GM19351 (cell line): ENCODE measurements at regions not wholly inside any gene's neighbourhood (a gene's known extent, or its start where the extent isn't known, plus 50 kb on each side); places are given as distances from the start of the nearest gene placed in this dataset.

ENCODE experiments used
- ATAC-seq: cut with Tn5 transposase; IDR thresholded peaks from one replicate; pipeline ENCODE4 v1.9.1; 2021; ENCODE audit warnings: mild to moderate bottlenecking, moderate library complexity; ENCODE audit not compliant: unreplicated experiment

DNA sequence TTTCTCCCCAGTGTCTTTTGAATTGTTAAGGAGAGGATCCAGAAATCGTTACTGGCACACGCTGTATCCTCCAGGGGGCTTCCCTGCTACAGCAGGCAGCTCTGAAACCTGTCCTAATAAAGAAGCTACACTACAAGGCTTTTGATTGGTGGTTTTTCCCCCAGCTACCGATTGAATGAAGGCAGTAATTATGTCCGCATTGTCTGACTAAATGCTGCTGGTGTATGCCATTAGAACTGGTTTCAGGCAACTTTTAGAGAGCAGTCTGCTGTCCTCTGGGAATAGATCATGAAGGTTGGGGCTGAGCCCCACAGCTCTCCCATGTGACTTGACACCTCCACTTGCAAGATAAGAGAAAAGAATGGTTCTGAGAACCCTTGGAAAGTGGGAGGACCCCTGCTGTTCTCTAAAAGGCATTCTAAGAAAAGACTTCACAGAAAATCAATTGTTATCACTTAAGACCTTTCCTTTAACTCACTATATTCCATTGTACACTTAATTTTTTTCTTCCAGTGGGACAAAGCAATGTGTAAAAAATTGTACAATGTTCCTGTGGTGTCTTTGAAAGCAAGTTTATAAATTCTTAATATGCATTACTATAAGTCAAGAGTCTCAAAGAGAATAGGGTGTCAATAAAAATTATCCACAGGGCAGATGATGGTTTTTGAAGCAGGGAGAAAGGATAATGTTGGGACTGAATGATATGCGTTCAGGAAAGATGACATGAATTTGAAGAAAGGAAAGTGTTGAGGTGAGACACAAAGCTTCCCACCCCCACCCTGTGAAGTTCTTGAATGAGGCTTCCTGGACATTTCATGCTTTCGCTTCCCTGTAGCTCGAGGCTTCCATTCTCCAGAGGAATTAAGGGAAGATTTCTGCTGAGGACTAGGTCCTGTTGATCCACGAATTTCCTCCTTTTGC, 53.0 kb upstream of the DAZL start:
- no peak for ATAC-seq

DNA sequence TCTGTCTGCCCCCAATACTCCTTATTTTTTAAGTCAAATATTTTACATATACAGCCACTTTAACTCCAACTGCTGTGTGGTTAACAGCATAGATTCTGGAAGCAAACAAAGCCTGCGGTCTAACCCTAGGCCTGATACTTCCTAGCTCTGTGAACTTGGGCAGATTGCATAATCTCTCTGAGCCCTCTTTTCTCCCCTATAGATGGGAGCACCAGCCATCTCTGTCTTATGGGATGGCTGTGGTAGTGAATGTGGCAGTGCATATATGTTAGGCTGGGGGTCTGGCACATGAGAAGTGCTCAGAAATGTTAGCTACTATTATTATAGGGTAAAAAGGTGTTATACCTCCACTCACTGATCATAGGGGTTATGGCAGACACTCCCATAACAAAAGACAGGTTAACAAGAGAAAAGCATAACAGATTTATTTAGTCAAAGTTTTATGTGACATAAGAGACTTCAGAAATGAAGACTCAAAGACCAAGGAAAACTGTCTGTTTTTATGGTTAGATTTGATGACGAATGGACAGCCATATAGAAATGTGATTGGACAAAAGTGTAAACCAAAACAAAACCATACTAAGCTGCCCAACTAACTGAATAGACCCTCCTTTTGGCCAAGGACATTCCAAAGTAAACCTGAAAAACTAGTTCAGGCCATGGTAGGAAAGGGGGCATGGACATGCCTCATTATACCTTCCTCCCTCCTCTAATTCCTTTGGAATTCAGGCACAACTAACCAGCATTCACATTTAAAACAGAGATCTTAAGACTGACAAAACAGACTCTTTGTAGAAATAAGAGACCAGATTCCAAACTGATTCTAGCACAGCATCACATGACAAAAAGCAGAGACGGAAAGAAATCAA, 53.9 kb upstream of the DAZL start:
- ATAC-seq, result no peak

DNA sequence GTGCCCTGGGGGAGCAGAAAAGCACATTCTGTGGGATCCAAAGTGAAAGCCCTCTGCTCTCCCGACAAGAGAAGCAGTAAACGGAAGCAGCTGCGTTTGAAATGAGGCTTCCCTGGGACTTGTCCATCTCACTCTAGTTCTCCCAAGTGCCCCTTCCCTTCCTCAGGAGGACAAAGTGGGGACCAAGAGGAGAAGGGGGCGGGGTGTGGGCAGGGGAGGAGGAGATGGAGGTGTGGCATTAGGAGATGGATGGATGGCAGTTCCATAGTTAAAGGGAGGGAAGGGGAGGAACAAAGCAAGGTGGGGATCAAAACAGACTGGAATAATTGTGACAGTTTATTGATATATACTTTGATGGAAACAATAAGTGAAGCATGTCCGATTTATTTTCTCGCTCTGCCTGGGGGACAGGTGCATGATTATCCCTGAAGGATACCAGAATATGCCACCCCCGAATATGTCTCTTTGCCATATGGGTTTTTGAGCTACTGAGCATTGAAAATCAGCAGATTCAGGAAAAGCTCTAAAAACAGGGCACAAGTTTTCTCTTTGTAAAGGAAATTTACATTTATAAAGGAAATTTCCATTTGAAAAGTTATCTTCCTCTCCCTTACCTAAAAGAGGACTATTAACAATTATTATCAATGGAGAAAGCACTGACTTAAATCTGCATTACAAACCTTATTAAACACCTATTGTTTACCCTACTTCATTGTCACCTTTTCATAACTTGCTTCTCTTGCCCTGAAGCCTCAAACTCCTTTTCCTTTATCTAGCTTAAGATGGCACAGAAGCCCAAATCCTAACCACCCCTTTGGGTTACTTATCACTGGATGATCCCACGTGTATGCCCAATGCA, 58.9 kb upstream of the DAZL start:
- ATAC-seq, result no peak

DNA sequence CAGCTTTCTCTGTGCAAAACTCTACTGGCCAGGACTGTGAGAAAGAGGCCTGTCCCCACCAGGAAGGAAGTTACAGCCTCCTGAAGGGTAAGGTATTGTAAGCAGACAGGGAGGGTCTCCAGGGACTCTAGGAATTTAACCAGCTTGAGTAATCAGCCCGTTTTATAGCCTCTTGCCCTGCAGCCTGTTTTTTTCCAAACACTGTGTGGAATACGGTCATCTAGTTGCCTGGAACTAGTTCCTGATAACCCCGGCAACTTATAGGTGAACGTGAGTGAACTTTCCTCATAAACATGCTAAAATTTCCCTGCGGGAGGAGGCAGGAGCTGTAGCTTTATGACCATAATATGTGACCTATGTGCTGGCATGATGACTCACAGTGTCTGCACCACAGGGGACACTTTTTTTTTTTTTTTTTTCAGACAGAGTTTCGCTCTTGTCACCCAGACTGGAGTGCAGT, 60.1 kb upstream of the DAZL start:
- ATAC-seq, result no peak

DNA sequence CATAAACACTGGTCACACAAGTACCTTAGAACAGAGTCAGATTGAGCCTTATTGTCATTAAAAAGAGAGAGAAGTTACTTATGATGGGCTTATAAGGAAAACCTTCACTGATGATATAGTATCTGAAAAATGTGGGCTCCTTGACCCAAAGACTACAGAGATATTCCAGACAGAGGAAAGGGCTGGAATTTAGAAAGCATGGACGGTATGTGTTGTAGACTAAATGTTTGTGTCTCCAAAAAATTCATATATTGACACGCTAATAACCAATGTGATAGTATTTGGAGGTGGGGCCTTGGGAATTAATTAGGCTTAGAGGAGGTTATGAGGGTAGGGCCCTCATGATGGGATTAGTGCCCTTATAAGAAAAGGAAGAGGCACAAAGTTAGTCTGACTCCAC, 61.0 kb upstream of the DAZL start:
- no peak for ATAC-seq

DNA sequence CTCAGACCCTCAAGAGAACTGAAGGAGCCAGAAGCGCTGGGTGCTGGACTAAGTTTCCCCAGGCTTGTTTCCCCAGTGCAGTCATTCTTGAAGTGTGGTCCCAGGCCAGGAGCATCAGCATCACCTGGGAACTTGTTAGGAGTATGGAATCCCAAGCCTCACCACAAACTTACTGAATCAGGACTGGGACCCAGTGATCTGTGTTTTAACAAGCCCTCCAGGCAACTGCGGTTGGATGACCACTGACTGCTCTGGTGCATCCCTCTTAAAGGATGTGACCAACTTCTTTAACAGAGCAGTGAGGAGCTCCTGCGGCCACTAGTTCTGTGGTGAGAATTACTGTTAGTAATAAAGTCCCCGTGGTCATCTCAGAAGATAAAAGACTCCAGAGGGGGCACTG, 62.4 kb upstream of the DAZL start:
- ATAC-seq, result no peak

DNA sequence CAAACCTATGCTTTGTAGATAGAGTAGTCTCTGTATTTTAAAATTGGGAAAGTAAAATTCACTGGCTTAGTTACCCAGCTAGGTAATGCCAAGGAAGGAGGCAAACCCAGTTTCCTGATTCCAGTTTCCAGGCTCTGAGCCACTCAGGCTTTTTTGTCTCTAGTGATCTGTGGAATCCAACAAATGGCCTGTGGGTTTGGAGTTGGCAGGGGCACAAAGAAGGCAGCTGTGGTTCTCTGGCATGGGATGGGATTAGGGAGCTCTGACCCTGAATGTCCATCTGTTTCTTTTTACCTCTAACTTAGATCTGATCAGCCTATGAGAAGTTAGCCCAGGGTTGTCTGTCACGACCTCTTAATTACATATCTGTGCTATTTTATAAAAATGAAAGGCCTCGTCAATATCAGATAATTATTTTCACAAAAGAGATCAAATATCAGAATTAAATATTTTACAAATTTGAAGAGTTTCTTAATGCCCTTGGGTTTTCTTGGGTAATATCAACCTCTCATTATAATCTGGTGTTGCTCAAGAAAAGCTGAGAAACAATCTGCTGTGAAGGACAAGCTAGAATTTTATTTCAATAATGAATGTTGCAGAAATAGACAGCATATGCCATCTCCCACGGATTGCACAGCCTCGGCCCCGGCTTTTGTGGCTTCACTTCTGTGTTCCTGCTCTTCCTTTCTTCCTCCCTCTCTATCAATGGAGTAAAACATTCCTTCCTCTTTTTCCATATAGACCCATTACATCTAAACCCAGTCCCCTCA, 63.7 kb upstream of the DAZL start:
- no peak for ATAC-seq

DNA sequence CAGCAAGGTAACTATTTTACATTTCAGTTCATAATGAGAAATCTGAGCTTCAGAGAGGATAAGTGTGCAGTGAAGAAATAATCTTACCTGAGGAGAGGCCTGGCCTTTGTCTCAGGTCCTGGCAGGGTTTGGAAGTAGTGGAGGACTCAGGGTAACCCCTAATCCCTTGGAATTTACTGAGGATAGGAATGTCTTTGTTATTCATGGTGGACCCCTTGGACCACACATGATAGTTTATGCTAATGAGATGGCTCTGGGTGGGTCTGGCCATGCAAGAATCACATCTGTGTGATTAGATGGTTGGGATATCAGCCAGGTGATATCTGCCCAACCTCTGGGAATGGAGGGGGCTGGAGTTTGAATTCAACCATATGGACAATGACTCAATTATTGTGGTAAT, 65.0 kb upstream of the DAZL start:
- ATAC-seq, result no peak

DNA sequence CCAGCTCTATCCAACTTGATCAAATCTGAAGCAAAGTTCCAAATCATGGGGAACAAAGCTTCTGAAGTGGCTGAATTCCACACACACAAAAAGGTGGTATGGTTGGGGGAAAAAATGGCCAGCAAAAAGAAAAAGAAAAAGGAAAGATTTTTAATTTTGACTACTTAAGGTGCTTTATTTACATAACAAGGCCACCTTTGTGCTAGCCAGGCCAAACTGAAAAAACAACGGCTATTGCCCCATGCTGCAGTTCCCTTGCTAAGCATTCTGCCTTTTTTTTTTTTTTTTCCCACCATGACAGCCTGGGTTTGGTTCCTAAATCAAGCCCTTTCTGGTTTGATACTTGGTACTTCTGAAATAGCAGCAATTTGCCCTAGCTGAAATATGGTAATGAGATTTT, 66.5 kb upstream of the DAZL start:
- ATAC-seq, result no peak

DNA sequence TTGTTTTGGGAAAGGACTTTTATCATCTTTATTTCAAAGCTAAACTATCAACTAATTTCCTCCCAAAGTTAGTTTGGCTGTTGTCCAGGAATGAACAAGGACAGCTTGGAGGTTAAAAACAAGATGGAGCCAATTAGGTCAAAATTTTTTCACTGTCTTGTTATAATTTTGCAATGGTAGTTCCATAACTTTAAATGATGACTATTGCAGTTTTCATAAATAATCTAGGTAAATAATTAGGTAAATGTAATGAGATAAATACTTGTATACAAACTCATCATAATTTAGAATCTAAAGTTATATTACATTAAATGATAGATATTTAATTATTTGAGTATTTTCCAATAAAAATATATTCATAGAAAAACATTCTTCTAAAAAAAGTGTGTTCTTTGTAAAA, 68.3 kb upstream of the DAZL start:
- no peak for ATAC-seq

DNA sequence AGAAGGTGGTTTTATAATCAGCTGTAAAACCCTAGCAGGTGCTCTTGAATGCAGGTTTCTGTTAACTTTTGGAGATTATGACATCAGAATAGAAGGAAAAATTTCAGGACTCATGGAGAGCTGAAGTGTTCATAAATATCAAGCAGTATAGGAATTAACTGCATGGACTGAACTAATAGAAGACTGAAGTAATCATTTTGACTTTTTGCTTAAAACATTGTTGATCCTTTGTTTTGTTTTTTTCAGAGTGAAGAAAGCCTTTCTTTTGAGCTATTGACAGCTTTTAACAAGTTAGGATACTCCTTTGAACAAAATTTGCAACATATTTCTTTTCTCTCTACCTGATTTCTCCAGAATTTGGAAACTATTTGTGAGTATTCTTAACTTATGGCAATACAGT, 70.6 kb upstream of the DAZL start:
- no peak for ATAC-seq

DNA sequence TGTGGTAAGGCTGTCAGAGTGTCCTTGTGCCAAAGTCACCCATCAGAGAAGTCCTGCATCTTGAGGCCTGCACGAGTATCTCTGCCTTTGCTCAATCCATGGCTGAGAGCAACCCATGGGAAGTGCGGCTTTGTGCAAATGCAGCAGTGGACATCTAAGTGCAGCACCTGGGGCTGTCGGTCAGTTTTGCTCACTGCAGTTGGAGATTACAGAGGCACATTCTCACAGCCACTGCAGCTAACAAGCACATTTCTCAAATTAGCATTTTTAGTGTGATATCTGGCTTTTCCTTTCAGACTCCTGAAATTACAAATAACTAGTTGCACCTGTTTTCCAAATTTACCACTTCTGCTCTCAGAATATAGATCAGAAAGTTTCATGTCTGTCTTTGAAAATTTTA, 81.5 kb upstream of the DAZL start:
- no peak for ATAC-seq

DNA sequence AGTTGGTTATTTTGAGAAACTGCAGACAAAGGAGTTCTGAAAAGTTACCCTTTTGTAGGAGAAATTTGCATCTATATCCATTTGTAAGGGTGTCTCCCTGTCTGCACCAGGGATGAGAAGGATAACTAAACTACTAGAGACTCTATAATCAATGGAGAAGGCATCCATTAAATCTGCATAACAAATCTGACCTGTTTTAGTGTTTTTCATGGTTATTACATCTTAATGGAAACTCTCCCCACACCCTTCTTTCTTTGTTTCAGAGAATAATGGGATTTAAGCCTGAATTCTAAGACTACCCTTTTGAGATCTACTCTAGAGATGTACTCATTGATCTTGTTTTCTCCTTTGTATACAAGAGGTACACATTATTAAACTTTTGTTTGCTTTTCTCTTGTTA, 82.0 kb upstream of the DAZL start:
- no peak for ATAC-seq

DNA sequence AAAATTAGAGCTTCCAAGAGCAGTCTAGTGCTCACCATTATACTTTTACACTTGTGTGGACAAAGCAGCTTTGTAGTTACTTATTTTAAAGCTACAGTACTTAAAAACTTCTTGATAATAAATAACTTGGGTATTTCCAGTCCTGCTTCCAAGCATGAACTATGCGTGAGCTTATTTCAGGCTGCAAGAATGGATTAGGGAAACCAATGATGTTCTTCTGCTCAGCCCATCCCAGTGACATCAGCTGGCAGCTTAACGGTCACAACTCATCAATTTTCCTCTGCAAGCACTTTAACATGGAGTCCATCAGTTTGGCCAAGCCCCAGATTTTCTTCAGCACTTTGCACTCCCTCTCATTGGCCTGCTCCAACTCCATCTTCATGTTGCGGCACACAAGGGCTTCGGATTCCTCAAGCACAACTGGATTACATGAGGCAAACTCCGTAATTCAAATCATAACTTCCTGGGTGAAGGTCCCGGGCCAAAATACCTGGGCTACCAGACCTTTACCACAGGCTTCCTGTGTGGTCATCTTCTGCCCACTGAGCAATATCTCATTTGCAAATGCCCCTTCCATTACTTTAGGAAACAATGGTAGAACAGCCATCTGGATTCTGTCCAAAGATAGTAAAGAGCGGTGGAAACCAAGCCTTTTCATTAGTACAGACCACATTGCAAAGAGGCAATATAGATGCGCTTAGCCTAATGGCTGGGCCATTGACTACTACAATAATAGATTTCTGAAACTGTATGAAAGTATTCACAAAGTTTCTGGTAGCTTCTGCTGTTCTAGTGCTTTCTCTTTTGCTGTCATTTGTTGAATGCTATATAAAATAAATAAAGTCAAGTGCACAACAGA, 87.5 kb upstream of the DAZL start:
- ATAC-seq, result no peak

DNA sequence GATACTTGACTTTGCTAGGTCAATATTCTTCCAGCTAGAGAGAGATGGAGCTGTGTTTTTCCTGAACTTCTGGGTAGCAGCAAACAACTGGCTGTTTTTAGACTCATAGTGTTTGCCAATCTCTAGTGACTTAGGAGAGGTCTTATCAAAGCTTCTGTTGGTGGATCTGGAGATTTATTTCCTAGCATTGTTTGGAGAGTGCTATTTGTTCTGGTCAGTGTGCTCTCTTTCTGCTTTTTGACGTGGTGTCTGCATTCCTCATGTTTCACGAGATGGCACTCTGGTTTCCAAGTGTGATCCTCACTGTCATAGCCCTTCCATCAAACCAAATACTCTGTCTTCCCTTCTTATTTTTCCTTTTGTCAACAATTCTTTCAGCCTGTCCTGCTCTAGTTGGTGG, 88.6 kb upstream of the DAZL start:
- no peak for ATAC-seq

DNA sequence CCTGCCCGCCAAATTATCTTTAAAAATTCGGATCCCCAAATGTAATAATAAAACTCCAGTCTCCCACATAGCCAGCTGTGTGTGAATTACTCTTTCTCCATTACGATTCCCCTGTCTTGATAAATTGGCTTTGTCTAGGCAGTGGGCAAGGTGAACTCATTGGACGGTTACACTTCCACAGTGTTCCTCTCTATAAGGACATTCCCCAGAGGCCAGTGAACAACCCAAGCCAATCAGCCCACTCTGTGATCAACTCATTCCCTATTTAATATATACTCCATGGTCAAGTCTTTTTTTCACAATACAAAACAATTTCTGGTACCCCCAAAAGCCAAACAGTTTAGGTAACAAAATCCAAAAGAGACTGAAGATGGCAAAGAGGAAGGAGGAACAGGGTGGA, 90.5 kb upstream of the DAZL start:
- no peak for ATAC-seq

DNA sequence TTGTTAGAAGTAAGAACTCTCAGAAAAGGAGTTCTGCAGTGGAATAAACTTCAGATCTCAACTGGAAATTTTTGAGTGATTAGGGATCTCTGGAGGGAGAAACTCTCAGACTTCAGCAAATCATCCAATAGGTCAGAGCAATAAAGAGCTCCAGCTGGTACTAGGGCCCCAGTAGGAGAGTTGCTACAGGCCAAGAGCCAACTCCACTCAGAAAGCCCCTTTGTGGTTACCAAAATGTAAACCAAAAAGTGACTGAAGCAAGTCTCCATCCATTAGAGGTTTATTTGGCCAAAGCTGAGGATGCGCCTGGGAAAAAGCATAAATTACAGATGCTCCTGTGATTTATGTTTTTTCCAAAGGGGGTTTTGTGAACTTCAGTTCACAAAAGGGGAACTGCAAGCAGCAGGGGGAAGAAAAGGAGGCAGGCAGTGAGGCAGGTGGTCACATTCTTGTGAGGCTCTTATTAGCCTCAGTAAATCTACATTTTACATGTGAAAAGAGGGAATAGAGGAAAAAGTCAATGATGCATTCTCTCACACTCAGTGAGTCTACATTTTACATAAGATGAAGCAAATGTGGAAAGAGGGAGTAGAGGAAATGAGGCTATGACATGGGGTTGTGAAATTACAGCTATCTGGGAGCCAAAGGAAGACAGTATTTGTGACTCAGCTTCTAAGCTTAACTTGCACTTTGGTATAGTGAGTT, 92.4 kb upstream of the DAZL start:
- no peak for ATAC-seq

DNA sequence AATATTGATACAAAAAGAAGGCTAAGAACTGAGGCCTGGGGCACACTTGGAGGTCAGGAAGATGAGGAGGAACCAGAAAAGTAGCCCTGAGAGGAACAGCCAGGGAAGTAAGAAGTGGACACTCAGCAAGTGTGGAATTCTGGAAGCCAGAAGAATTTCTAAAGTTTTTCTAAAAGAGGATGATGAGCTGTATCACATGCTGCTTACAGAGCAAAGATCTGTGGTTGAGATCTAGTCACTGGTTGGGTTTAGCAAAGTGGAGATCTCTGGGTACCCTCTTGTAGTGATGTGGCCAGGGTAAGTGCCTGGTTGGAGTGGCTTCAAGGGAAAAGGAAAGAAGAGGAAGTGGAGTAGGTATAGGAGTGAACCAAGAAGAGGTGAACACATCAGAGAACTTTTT, 95.4 kb upstream of the DAZL start:
- no peak for ATAC-seq

DNA sequence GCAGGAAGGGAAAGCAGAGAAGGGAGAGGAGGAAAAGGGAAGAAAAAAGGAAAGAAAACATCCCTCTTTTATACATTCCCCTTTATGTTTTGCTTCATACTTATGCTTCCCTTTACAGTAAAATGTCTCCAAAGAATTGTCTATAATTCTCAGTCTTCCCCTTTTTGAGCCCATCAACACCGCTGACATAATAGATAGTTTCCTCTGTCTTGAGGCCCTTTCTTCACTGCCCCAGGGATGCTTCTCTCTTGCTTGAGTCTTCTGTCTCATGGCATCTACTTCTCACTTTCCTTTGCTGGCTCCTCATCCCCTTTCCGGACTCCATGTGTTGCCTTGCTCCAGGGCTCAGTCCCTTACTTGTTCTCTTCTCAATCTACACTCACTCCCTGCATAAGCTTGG, 99.7 kb upstream of the DAZL start:
- ATAC-seq, result no peak
